Epithelial cell of esophagus (primary cell): ENCODE measurements at regions not wholly inside any gene's neighbourhood (a gene's known extent, or its start where the extent isn't known, plus 50 kb on each side); places are given as distances from the start of the nearest gene placed in this dataset.

Experiments
- DNase-seq: peaks from one replicate; pipeline ENCODE4 v3.0.0; 2010; ENCODE audit warnings: low read depth
- H3K4me3 ChIP-seq: 2 replicates; pipeline ENCODE4 v1.5.1; 2011; ENCODE audit warnings: mild to moderate bottlenecking, low read length, control low read depth
- TF ChIP-seq, protein P1 (sequence below): IDR thresholded peaks from 2 replicates; pipeline ENCODE4 v1.5.1; 2011; ENCODE audit warnings: low read depth, mild to moderate bottlenecking, low read length, control low read depth, inconsistent platforms; ENCODE audit not compliant: insufficient read depth; ENCODE audit errors: missing control alignments

DNA sequence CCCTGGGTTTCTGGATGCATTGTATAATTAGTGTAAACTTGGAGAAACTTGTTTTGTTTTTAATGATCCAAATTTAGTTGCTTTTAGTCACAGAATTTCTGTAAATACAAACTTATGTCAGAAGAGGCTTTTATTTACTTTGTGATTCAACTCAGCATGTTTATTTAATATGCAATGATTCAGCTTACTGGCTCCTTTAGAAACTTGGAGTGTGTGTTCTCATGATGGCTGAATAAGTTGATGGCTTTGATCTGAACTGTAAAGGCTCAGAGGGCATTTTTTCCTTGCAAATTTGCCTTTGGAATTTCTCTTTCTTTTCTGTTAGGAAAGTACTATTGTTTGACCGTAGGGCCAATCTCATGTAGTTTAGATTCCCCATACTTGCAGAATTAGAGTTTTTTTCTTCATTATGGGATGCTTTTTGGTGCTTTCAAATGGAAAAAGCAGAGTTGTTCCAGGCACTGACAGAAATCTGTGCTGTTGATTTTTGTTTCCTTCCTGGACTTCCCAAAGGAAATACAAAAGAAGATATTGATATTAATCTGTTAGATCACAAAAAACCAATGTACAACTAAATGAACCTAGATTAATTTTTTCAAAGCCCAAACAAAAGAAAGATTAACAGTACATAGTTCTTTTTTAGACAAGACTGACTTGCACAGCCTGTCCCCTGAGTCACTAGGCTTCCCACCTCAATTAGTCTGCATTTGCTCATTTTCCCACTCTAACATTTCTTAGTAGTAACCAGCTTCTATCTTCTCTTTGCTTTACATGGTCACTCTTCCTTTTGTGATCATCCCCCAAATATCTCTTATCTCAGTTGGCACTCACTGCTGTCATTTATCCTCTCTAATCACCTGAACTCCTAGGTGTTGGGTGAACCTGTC, 96.8 kb upstream of the AGR3 start:
- TF ChIP-seq, protein P1, sequence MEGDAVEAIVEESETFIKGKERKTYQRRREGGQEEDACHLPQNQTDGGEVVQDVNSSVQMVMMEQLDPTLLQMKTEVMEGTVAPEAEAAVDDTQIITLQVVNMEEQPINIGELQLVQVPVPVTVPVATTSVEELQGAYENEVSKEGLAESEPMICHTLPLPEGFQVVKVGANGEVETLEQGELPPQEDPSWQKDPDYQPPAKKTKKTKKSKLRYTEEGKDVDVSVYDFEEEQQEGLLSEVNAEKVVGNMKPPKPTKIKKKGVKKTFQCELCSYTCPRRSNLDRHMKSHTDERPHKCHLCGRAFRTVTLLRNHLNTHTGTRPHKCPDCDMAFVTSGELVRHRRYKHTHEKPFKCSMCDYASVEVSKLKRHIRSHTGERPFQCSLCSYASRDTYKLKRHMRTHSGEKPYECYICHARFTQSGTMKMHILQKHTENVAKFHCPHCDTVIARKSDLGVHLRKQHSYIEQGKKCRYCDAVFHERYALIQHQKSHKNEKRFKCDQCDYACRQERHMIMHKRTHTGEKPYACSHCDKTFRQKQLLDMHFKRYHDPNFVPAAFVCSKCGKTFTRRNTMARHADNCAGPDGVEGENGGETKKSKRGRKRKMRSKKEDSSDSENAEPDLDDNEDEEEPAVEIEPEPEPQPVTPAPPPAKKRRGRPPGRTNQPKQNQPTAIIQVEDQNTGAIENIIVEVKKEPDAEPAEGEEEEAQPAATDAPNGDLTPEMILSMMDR: no peak
- H3K4me3 ChIP-seq: no peak overlapping the region

DNA sequence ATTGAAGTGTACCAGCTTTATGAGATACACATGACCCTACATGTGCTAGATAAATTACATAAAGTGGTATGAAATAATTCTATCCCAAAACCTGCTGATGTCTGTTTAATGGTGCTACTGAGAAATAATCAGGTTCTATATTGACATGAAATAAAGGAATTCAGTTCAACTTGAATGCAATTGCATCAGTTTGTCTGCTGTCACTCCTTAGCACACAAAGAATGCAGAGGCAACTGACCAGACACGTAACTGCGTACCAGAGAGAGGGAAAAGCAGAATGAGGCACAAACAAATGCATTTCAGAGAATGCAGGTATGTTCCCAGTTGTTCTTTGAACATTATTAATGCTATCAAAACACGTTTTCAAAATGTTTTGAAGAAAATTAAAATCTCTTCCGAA, 98.8 kb upstream of the AGR3 start:
- DNase-seq: no peak
- no peak overlapping the region for H3K4me3 ChIP-seq
- TF ChIP-seq, protein P1: no peak

More for the DNA sequence above, 96.8 kb upstream of the AGR3 start:
- peak; percentile 81 for DNase-seq

DNA sequence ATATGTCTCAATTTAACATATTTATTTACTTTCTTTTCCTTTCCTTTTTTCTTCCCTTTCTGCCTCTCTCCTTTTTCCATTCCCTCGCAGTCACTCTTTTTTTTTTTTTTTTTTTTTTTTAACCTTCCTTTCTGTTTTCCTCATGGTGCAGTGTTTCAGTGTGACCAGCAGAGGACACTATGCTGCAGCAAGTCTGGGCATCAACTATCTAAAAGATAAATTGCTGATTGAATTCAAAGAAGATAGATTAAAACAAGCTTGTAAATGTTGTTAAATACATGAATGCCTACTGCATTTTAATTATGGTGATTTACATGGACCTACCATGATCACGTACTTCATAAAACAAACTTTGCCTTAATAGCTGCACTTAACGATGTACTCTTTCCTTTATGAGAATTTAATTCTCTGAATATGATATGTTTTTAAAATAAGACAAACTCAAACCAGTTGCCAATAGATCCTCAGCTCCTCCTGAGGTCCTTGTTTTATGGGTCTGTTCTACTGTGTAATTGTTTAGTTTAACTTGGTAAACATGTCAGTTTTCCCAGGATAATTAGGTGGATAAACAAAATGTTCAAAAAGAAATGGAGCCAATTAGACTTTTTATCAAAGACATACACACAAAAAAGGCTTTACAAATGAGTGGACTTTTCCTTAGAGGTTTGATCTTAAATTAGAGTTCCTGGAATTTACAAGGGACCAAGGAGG, 101.0 kb upstream of the AGR3 start:
- peak; percentile 65 for DNase-seq
- H3K4me3 ChIP-seq: no peak overlapping the region
- TF ChIP-seq, protein P1: peak; percentile 96

DNA sequence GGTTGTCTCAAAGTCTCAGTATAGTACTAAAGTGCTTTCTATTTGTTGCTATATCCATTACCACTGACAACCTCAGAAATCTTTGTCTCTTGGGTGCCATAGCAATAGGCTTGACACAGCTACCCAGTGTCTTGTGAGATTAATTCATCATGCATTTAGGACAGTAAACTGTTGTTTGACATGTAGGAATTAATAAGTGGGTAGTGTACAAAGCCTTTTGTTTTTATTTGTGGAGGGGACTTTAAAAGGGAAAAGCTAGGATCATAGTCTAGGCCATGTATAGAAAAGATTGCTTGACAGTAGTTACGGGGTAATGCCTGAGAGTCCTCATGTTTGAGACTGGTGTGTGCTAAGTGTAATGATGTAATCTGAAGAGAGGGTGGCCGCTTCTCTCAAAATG, 102.6 kb upstream of the AGR3 start:
- TF ChIP-seq, protein P1: no peak

DNA sequence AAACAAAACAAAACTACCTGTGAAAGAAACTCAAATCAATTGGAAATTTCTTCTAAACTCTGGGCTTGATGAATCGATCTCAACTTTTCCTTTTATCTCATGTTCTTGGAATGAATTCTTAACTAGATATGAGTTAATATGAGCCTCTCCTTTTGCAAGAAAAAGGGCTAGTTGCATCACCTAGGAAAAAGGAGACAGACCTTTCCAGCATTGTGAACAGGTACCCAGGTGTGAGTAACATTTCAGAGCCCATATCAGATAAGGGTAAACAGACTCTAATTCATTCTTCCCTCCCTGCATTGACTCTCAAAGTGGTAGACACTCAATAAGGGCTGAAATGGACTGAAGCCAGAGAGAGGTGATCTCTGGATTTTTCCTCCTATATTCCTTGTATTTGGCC, 103.8 kb upstream of the AGR3 start:
- no peak overlapping the region for H3K4me3 ChIP-seq
- TF ChIP-seq, protein P1: no peak
- peak; percentile 78 for DNase-seq

More for the DNA sequence above, 102.6 kb upstream of the AGR3 start:
- no peak overlapping the region for H3K4me3 ChIP-seq
- no peak for DNase-seq

DNA sequence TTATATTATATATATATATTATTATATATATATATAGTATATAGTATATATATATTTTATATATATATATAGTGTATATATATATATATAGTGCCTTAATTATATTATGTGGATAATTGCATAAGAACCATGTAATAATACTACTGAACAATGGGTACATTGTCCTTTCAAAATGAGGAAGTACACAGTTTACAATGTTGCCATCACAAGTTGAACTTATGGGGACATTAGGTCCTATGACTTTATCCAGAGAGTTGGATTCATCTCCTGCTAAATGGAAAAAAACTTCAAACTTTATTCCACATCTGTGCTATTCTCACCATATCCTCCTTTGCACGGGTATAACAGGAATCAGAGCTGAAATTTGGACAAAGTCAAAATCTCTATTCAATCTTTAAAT, 105.0 kb upstream of the AGR3 start:
- no peak overlapping the region for H3K4me3 ChIP-seq
- TF ChIP-seq, protein P1: no peak
- no peak for DNase-seq
